PC-3 (cell line): ENCODE measurements at regions not wholly inside any gene's neighbourhood (a gene's known extent, or its start where the extent isn't known, plus 50 kb on each side); places are given as distances from the start of the nearest gene placed in this dataset.

Experiments used
- ATAC-seq: fragments of 200-7000 bp; cut with Tn5 transposase; 2 replicates; pipeline ENCODE4 v1.9.1; 2020; ENCODE audit warnings: mild to moderate bottlenecking, moderate library complexity
- BruUV-seq: library from RNA; stranded (reverse); fragments of 400-500 nt; replicated peaks from 2 replicates; lab custom pipeline; 2021; lab: Mats Ljungman, UMichigan
- CTCF ChIA-PET: fragments of 300-600 bp; sonication (Branson Sonifier 250); formaldehyde crosslinking; loops from one replicate; lab custom pipeline; 2022; ENCODE audit warnings: antibody characterized with exemption; lab: Charles Lee
- POLR2A ChIA-PET: fragments of 300-600 bp; sonication (Branson Sonifier 250); formaldehyde crosslinking; loops from one replicate; lab custom pipeline; 2022; ENCODE audit warnings: antibody characterized with exemption; ENCODE audit not compliant: unreplicated experiment; lab: Charles Lee
- DNase-seq: peaks from one replicate; pipeline ENCODE4 v3.0.0-alpha.2; 2015
- H2AFZ ChIP-seq: fragments of 300-600 bp; sonication (generic); 2 replicates; pipeline ENCODE4 v1.6.0; 2016; ENCODE audit warnings: antibody characterized with exemption, low read length
- H3F3A ChIP-seq: fragments of 300-600 bp; sonication (generic); one replicate; pipeline ENCODE4 v1.6.0; 2017; ENCODE audit warnings: antibody characterized with exemption, low read length, control low read depth, mild to moderate bottlenecking; ENCODE audit not compliant: unreplicated experiment
- H3K27ac ChIP-seq: fragments of 300-600 bp; sonication (generic); 2 replicates; pipeline ENCODE4 v1.5.1; 2016; ENCODE audit warnings: mild to moderate bottlenecking, low read length
- H3K27me3 ChIP-seq: fragments of 300-600 bp; sonication (generic); 2 replicates; pipeline ENCODE4 v1.6.1; 2016; ENCODE audit warnings: low read length, mixed read lengths
- H3K36me3 ChIP-seq: fragments of 300-600 bp; sonication (generic); 2 replicates; pipeline ENCODE4 v1.6.1; 2016; ENCODE audit warnings: low read depth, mixed run types, low read length, mixed read lengths
- H3K4me1 ChIP-seq: fragments of 300-600 bp; sonication (generic); 2 replicates; pipeline ENCODE4 v1.5.1; 2016; ENCODE audit warnings: low read length; ENCODE audit not compliant: insufficient read depth
- H3K4me2 ChIP-seq: fragments of 300-600 bp; sonication (generic); 2 replicates; pipeline ENCODE4 v1.6.0; 2016; ENCODE audit warnings: low read length
- H3K4me3 ChIP-seq: fragments of 300-600 bp; sonication (generic); 2 replicates; pipeline ENCODE4 v1.5.1; 2016; ENCODE audit warnings: mild to moderate bottlenecking, low read length, mixed read lengths
- H3K79me2 ChIP-seq: fragments of 300-600 bp; sonication (generic); 2 replicates; pipeline ENCODE4 v1.6.1; 2017; ENCODE audit warnings: low read length, mixed read lengths
- H3K9ac ChIP-seq: fragments of 300-600 bp; sonication (generic); 2 replicates; pipeline ENCODE4 v1.6.0; 2016; ENCODE audit warnings: mild to moderate bottlenecking, low read length
- H3K9me2 ChIP-seq: fragments of 300-600 bp; sonication (generic); replicated peaks from 2 replicates; pipeline ENCODE4 v1.6.1; 2016; ENCODE audit warnings: mixed run types, low read length, mixed read lengths
- H3K9me3 ChIP-seq: fragments of 300-600 bp; sonication (generic); 2 replicates; pipeline ENCODE4 v1.6.1; 2016; ENCODE audit warnings: low read length, mixed read lengths
- H4K20me1 ChIP-seq: fragments of 300-600 bp; sonication (generic); 2 replicates; pipeline ENCODE4 v1.6.1; 2016; ENCODE audit warnings: low read length, mixed read lengths
- EZH2 ChIP-seq: fragments of 300-600 bp; sonication (generic); IDR thresholded peaks from one replicate; pipeline ENCODE4 v1.6.1; 2017; ENCODE audit warnings: antibody characterized with exemption, mild to moderate bottlenecking, low read length; ENCODE audit not compliant: unreplicated experiment
- EZH2phosphoT487 ChIP-seq: fragments of 300-600 bp; sonication (generic); IDR thresholded peaks from 2 replicates; pipeline ENCODE4 v1.6.1; 2018; ENCODE audit warnings: mild to moderate bottlenecking, antibody characterized with exemption, low read length, borderline replicate concordance
- intact Hi-C: fragments of 100-400 bp; cut with micrococcal nuclease; formaldehyde crosslinking; loops from 2 replicates; pipeline ENCODE4 v1.9.0; 2023
- TF ChIP-seq, protein P1 (sequence below): fragments of 300-600 bp; sonication (generic); conservative IDR thresholded peaks from 2 replicates; pipeline ENCODE4 v1.5.1; 2017; ENCODE audit warnings: antibody characterized with exemption, low read depth, mild to moderate bottlenecking, low read length

DNA sequence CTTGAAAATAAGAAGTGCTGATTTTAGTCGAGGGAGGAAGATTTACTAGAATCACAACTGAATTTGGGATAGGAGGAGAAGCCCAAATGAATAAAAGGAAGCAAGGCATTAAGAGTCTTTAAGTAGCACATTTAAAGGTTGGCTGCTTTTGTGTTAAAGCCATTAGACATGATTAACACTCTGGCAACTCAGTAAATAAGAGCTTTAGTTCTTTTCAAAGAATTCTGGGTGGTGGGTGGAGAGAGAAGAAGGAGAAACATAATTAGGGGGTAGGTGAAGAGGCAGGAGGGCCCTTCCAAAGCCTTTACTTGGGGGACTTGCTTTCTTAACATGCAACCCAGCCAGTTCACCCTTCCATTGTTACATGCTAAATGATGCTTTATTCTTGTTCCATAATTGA lies 284.6 kb upstream of the SEL1L start:
- DNase-seq = no peak
- intact Hi-C loops = no loop called here
- H3K27me3 ChIP-seq = no peaks in the 10 kb centered on the region
- H3K36me3 ChIP-seq = no peaks in the 10 kb centered on the region
- no peaks in the 10 kb centered on the region for H3K9me2 ChIP-seq
- no peak for ATAC-seq
- H2AFZ ChIP-seq = no peak overlapping the region
- TF ChIP-seq EZH2phosphoT487 (no peak), EZH2 (no peak)
- ChIA-PET CTCF (no interaction called here), POLR2A (no interaction called here)
- no peak overlapping the region for H3K27ac ChIP-seq
- H3K9me3 ChIP-seq = peaks cover 6% of the 10 kb centered on the region; the same call in 1 of the 2 replicates
- H3K9ac ChIP-seq = no peak overlapping the region
- H3K79me2 ChIP-seq = no peaks in the 10 kb centered on the region
- H3K4me3 ChIP-seq = no peak overlapping the region
- H3F3A ChIP-seq = no peaks in the 10 kb centered on the region
- BruUV-seq = no TSS peak
- H4K20me1 ChIP-seq = no peaks in the 10 kb centered on the region
- H3K4me1 ChIP-seq = no peaks in the 10 kb centered on the region
- H3K4me2 ChIP-seq = no peak overlapping the region

DNA sequence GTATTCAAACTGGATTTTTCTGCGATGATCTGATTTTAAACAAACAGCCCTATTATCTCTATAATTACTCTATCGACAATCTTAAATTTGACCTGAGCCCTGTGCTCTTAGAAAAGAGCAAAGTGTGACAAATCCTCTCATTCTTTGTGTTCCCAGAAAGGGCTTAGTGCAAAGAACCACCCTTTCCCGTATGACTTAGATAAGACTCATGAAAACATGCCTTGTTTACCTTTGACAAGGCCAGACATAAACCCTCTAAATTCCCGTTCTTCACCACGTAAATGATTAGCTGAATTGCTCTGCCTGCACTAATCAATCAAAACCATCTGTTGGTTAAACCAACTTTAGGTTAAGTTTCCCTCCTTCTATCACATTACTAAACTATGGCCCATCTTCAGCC lies 285.7 kb upstream of the SEL1L start:
- no TSS peak for BruUV-seq
- Histone ChIP-seq H3K27ac (no peak overlapping the region), H3F3A (no peaks in the 10 kb centered on the region), H3K9me2 (no peaks in the 10 kb centered on the region), H2AFZ (no peak overlapping the region), H3K9me3 (peaks cover 6% of the 10 kb centered on the region; the same call in 1 of the 2 replicates), H3K4me2 (no peak overlapping the region), H3K4me3 (no peak overlapping the region), H4K20me1 (no peaks in the 10 kb centered on the region), H3K79me2 (no peaks in the 10 kb centered on the region), H3K4me1 (no peaks in the 10 kb centered on the region), H3K9ac (no peak overlapping the region), H3K36me3 (no peaks in the 10 kb centered on the region), H3K27me3 (no peaks in the 10 kb centered on the region)
- ChIA-PET CTCF (no interaction called here), POLR2A (no interaction called here)
- intact Hi-C loops = no loop called here
- DNase-seq (no peak), ATAC-seq (no peak)
- TF ChIP-seq, protein P1, sequence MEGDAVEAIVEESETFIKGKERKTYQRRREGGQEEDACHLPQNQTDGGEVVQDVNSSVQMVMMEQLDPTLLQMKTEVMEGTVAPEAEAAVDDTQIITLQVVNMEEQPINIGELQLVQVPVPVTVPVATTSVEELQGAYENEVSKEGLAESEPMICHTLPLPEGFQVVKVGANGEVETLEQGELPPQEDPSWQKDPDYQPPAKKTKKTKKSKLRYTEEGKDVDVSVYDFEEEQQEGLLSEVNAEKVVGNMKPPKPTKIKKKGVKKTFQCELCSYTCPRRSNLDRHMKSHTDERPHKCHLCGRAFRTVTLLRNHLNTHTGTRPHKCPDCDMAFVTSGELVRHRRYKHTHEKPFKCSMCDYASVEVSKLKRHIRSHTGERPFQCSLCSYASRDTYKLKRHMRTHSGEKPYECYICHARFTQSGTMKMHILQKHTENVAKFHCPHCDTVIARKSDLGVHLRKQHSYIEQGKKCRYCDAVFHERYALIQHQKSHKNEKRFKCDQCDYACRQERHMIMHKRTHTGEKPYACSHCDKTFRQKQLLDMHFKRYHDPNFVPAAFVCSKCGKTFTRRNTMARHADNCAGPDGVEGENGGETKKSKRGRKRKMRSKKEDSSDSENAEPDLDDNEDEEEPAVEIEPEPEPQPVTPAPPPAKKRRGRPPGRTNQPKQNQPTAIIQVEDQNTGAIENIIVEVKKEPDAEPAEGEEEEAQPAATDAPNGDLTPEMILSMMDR = no peak
- TF ChIP-seq EZH2phosphoT487 (no peak), EZH2 (no peak)

DNA sequence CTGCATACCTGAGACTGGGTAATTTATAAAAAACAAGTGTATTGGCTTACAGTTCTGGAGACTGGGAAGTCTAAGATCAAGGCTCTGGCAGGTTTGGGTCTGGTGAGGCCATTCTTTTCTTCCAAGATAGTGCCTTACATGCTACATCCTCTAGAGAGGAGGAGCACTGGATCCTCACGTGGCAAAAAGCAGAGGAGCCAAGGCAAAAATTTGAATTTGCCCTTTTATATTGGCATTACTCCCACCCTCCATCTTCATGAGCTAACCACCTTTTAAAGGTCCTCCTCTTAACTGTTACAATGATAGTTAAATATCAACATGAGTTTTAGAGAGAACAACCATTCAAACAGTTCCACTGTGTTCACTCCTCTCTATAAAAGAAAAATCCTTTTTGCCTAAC lies 286.3 kb upstream of the SEL1L start:
- Histone ChIP-seq H3K4me2 (no peak overlapping the region), H3K4me3 (no peak overlapping the region), H3K79me2 (no peaks in the 10 kb centered on the region), H3K4me1 (no peaks in the 10 kb centered on the region), H2AFZ (no peak overlapping the region), H3K9me2 (no peaks in the 10 kb centered on the region), H3K9ac (no peak overlapping the region), H3K27me3 (no peaks in the 10 kb centered on the region), H3K36me3 (no peaks in the 10 kb centered on the region), H3K27ac (no peak overlapping the region), H4K20me1 (no peaks in the 10 kb centered on the region), H3K9me3 (peaks cover 6% of the 10 kb centered on the region; the same call in 1 of the 2 replicates), H3F3A (no peaks in the 10 kb centered on the region)
- ChIA-PET CTCF (no interaction called here), POLR2A (no interaction called here)
- no TSS peak for BruUV-seq
- no peak for ATAC-seq
- intact Hi-C loops = no loop called here
- DNase-seq = no peak
- TF ChIP-seq, protein P1 = no peak
